ENCODE measurements at regions not wholly inside any gene's neighbourhood (a gene's known extent, or its start where the extent isn't known, plus 50 kb on each side); places are given as distances from the start of the nearest gene placed in this dataset.

DNA sequence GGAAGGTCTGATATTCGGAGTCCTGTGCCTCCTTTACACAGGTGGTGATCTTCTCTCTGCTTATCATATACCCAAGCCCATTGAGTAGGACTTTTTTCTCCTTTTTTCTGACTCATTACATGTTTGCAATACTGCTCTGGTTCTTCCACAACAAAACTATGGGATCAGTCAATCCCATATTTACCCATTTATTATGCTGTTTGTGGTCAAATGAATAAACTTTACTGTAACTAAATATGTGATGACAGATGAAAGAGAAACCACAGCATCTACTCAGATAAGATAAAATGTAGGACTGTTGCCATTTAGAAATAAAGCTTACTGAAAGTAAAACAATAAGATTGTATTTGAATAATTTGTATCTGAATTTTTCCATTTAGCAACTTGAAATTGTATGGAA, 958.7 kb upstream of the FAT3 start:
- TF ChIP-seq, protein P1, sequence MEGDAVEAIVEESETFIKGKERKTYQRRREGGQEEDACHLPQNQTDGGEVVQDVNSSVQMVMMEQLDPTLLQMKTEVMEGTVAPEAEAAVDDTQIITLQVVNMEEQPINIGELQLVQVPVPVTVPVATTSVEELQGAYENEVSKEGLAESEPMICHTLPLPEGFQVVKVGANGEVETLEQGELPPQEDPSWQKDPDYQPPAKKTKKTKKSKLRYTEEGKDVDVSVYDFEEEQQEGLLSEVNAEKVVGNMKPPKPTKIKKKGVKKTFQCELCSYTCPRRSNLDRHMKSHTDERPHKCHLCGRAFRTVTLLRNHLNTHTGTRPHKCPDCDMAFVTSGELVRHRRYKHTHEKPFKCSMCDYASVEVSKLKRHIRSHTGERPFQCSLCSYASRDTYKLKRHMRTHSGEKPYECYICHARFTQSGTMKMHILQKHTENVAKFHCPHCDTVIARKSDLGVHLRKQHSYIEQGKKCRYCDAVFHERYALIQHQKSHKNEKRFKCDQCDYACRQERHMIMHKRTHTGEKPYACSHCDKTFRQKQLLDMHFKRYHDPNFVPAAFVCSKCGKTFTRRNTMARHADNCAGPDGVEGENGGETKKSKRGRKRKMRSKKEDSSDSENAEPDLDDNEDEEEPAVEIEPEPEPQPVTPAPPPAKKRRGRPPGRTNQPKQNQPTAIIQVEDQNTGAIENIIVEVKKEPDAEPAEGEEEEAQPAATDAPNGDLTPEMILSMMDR (IDR thresholded peaks at IDR 0.05; ENCODE audit: low read length): no peak
- TF ChIP-seq EZH2 (optimal IDR thresholded peaks at IDR 0.05; ENCODE audit: low read depth, low read length): no peak
- TF ChIP-seq EZH2phosphoT487 (IDR thresholded peaks at IDR 0.05; ENCODE audit: low read length): no peak
